GM19351 (cell line): ENCODE measurements at regions not wholly inside any gene's neighbourhood (a gene's known extent, or its start where the extent isn't known, plus 50 kb on each side); places are given as distances from the start of the nearest gene placed in this dataset.

Experiments
- ATAC-seq: cut with Tn5 transposase; IDR thresholded peaks from one replicate; pipeline ENCODE4 v1.9.1; 2021; ENCODE audit warnings: mild to moderate bottlenecking, moderate library complexity; ENCODE audit not compliant: unreplicated experiment

GRCh38 chr15:70271422-70272088 is 173.8 kb upstream of the TLE3 start:
- no peak for ATAC-seq

DNA sequence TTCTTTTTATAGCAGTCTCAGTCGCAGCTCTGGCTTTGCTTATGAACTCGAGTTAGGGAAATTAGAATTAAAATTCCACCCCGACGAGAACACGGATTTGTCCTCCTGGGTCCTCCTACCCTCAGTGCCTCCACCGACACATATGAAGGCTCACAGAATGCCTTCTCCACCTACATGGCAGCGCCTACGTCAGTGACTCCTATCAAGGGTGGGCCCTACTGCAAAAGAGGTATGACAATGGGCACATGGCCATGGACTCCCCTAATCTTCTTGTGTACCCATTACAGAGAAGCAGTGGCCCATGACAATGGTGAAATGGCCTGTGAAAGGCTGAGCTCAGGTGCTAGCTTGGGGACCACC is 173.0 kb upstream of the TLE3 start:
- no peak for ATAC-seq

DNA sequence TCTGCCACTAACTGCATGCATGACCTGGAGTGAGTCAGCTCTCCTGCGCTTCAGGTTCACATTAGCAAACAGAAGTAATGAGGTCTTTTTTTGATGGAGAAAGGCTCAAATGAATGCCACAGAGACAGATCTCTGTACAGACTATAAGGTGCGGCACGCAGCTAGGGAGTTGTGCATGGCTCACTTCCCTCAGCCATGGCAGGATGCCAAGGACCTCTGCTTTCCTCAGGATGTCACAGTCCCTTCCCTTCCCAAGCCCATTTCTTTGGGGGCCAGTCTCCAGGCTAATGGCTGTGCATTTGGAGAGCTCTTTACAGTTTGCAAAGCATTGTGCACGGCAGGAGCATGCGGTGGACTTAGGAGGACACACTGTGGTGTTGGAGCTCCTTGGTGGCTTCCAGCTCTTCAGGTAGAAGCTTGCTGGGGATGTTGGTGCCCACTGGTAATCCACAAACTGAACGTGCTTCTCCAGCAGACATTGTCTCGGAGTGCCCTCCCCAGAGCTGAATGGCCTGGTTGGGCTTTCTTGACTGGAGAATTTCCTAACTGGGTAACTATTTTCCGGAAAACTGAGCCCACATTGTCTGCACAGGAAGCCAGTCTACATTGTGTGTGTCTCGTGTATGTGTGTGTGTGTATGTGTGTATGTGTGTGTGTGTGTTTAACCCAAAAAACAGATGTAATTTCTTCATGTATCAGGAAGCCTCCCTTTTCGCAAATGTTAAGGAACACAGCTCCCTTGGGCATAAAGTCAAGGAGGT is 172.5 kb upstream of the TLE3 start:
- no peak for ATAC-seq

DNA sequence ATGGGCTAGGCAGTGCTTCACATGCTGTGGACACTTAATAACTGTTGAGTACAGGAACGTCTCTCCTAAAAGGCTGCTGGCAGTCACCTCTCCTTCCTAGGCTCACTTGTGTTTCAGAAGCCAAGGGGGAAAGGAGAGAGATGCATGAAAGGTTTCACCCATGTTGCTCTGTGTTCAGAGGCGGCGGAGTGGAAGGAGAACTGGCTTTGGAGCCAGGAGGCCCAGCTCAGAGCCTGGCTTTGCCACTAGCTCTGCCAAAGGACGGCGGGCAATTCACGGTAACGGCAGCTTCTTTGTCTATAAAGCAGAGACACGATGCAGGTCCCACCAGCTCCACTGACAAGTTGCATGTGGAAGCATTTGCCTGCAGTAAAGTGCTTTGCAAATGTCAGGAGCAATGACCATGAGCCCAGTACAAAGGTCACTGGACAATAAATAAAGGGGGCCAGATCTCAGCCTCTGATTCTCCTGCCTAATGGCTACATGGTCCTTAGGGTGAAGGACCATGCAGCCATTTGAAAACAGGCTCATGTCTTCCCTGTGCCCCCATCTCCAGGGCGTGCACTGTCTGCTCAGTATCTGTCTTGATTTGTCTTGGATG is 171.7 kb upstream of the TLE3 start:
- no peak for ATAC-seq

GRCh38 chr15:70268698-70269251 is 171.1 kb upstream of the TLE3 start:
- ATAC-seq: no peak

DNA sequence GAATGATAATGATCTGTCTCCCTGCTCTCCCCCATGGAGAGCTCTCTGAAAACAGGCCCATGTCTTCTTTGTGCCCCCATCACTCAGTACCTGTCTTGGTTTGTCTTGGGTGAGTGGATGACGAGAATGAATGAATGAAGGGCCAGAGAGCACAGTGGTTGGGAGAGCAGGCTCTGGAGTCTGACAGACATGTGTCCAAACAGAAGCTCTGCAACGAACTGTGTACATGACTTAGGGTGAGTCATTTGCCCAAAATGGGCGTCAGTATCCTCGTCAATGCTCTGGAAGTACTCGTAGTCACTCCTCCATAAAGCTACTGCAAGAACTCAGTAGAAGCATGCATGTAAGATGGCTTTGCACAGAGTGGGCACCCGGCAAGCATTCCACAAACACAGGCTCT is 170.2 kb upstream of the TLE3 start:
- ATAC-seq: no peak

DNA sequence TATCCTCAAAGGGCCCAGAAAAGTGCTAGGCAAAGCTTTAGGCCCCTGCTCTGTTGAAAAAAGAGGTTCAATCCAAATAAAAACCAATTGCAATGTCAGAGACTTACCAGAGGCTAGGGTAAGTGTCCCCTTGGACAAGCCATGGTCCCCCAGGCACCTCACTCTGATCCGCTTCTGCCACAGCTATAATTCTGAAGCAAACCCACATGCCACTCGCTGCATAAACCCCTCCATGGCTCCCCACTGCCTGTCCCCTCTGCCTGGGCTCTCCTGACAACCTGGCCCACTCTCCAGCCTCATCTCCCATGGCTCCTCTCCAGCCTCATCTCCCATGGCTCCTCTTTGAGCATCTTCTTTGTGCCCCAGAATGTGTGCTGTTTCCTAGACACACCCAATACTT is 169.6 kb upstream of the TLE3 start:
- ATAC-seq: no peak

- no peak for ATAC-seq
These were observed 168.8 kb upstream of the TLE3 start for GRCh38 chr15:70266412-70267121.

DNA sequence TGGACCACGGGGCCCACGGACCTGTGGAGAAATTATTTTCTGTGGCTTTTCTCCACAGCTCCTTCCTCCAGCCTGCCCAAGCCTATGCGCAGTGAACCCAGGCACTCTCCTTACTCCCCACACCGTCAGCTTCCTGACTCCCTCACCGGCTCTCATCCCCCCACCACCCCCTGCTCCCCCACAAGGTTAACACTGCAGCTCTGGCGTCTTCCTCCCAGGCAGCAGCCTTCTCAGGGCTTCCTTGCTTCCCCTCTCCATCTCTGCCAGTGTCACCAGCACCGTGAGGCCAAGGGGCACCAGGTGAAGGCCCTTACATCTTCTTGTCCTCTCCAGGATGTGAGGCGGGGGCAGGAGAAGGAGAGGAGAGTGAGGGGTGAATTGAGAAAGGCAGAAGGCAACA is 168.3 kb upstream of the TLE3 start:
- ATAC-seq: no peak

DNA sequence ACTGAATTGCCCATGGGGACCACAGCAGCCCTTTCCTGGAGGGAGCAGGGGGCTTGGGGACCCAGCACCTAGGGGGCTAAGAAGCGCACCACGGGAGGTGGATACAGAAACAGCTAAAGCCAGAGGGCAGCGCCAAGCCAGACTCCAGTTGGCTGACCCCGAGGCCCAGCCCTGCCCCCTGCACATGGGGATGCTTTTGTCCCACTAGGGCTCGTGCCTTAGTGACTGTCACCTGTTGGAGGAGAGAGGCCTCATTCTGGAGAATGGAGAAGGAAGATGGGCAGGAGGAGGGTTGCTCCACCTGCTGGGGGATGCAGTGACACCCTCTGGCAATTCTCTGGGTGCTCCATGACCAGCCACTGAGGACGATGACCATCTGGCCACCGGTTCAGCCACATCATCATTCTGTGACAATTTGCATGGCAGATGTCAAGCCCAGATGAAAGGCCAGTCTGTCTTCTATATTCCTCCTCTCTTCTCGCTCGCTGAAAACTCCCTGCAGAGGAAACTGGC is 167.8 kb upstream of the TLE3 start:
- no peak for ATAC-seq

- no peak for ATAC-seq
These were observed 167.2 kb upstream of the TLE3 start for GRCh38 chr15:70264738-70265465.

DNA sequence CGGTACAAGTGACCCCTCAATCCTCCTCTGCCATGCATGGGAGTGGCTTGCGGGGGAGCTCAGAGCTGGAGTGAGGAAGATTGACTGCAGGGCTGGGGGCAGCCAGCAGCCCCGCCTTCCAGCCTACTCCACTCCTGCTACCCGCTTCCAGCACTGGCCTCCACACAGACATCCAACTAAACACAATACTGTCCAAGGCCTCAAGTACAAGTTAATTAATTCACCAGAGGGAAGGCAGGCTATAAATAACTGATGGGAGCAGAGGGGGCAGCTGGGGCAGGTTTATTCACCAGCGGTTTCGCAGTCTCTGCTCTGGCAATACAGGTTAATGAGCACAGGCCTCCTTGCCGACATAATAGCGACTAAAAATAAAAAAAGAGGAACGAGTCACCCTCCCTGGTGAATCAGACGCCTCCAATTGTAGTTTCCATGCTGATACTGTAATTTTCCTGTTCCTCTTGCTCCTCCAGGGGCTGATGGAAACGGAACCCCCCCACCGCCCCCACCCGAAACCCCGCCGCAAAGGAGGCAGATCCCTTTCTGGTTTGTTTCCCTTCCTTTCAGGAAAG is 166.4 kb upstream of the TLE3 start:
- ATAC-seq: no peak

DNA sequence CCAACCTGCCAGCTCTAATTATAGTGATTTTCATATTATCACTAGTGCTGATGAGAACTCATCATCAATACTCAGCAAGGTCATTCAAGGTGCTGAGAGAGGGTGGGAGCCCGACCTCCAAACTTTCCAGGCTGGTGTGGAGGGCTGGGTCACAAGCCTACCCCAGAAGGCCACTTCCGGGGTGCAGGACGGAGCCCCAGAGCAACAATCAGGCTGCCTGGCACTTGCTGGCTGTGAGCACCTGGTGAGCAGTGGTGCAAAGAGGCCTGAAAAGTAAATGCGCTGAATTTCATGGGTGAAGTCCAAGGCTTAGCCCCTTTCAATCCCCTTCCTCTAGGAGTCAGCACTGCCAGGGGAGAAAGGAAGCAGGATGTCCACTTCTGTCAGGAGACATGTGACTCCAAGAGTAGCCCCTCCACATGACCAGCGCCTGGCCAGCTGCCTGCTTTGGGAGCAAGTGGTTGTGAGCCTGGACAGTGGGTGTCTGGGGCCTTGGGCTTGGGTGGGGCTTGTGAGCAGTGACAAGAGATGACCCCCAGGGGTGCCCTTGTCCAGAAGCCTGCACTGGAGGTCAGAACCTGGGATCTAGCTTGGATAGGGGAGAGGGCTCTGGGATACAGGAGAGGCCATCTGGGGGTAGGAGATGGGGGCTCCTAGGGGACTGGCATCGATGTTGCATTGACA is 165.0 kb upstream of the TLE3 start:
- ATAC-seq: no peak

GRCh38 chr15:70262171-70262570 is 164.5 kb upstream of the TLE3 start:
- no peak for ATAC-seq

DNA sequence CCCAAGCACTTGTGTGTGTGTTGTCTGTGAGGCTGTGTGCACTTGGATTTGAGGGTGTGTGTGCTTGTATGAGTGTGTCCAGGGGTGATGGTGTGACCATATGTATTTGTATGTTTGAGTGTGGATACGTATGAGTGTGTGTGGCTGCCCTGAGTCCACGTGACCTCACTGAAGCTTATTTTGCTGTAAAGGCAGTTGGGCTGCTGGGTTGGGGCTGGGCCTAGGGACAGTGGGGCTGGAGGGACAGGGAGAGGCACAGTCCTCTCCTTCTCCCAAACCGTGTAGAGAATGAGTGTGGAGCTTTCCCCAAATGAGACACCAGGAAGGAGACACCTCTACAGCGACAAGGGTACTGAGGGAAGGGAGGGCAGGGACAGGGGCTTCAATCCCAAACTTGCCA is 163.4 kb upstream of the TLE3 start:
- ATAC-seq: no peak

GRCh38 chr15:70260580-70260979 is 162.9 kb upstream of the TLE3 start:
- no peak for ATAC-seq

- ATAC-seq: no peak
These were observed 162.2 kb upstream of the TLE3 start for GRCh38 chr15:70259640-70260508.

DNA sequence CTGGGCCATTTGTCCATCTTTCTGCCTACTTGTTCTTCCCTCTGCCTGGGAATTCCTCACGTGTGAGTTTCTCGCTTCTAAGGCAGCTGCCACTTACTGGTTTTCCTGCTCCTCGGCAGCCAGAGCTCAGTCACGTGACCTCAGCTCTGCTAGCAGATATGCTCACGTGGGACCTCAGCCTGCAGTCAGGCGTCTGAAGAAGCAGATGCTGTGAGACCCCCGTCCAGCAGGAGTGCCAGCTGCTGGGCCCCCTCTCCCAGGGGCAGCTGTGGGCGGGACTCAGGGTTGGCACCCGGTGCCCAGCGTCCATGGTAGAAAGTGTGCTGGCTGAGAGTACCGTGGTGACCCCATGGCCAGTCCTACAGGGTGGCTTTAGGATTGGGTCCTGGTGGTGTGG is 161.3 kb upstream of the TLE3 start:
- no peak for ATAC-seq
